ENCODE measurements at regions not wholly inside any gene's neighbourhood (a gene's known extent, or its start where the extent isn't known, plus 50 kb on each side); places are given as distances from the start of the nearest gene placed in this dataset.

DNA sequence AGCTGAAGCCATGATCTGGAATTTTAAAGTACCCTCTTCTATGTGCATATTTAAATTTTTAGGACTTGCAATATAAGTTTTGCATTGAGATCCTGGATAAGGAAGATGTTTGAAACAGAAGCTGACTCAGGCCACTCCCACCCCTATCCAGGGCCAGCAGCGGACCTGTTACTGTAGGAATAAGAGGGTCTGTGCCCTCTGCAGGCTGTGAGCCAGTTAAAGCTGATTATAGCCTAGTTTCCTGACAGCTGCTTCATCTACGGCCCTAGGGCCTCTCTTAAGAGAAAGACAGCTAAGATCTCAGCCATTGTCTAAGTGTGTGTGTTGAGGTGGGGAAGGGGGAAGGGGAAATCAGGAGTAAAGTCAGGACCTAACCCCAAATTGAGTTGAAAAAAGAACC lies 234.0 kb downstream of the HAUS1 start:
- no TSS peak for BruUV-seq (replicated peaks)
- no peak overlapping the region for H3K27ac ChIP-seq (ENCODE audit: low read depth, low read length)
- H2AFZ ChIP-seq (ENCODE audit: low read depth, low read length, poor library complexity, severe bottlenecking), result no peak overlapping the region
- H3K9ac ChIP-seq (ENCODE audit: low read length), result no peak overlapping the region
- H3K36me3 ChIP-seq (ENCODE audit: control insufficient read depth in 1 of 2, insufficient read depth in 2 of 2, low read length in 2 of 2), result no peaks in the 10 kb centered on the region
- TF ChIP-seq MAX (IDR thresholded peaks at IDR 0.05) (no peak), REST (IDR thresholded peaks at IDR 0.05; ENCODE audit: low read depth) (no peak), ATF3 (IDR thresholded peaks at IDR 0.05) (no peak), EZH2phosphoT487 (IDR thresholded peaks at IDR 0.05; ENCODE audit: borderline replicate concordance) (no peak), RAD21 (IDR thresholded peaks at IDR 0.05; ENCODE audit: low read depth) (no peak), POLR2AphosphoS5 (IDR thresholded peaks at IDR 0.05; ENCODE audit: low read depth, low read length) (no peak), ZFX (IDR thresholded peaks at IDR 0.05) (no peak), SP1 (IDR thresholded peaks at IDR 0.05; ENCODE audit: low read depth) (no peak), TCF7L2 (IDR thresholded peaks at IDR 0.05; ENCODE audit: borderline replicate concordance, extremely low read depth, insufficient read depth, insufficient read length) (no peak)
- no peaks in the 10 kb centered on the region for H3K9me2 ChIP-seq (ENCODE audit: insufficient read depth)
- H3K4me1 ChIP-seq (ENCODE audit: control insufficient read depth in 1 of 2, insufficient read depth in 2 of 2, low read length in 2 of 2), result peaks cover 2 to 18% of the 10 kb centered on the region in 2 experiments; a peak in 3 of 4 replicates
- no peak overlapping the region for H3K4me3 ChIP-seq (replicated peaks in 1 of 2; ENCODE audit: low read depth in 1 of 2, low read length in 2 of 2)
- H3K9me3 ChIP-seq (ENCODE audit: control insufficient read depth in 1 of 2, insufficient read depth in 1 of 2, low read depth in 1 of 2, low read length in 2 of 2), result no peaks in the 10 kb centered on the region
- ChIA-PET POLR2A (no interaction called here), RAD21 (ENCODE audit: low non-redundant PET in 1 of 2, low total read pairs in 2 of 2, uncharacterized antibody in 2 of 2, unreplicated experiment in 2 of 2) (no interaction called here), CTCF (no interaction called here)
- no peak overlapping the region for H3K4me2 ChIP-seq (ENCODE audit: low read length)
- H4K20me1 ChIP-seq (ENCODE audit: insufficient read depth), result no peaks in the 10 kb centered on the region; the same call in 1 of the 2 replicates
- intact Hi-C loops (cut with micrococcal nuclease), result no loop called here
- no peak for ATAC-seq
- DNase-seq (ENCODE audit: low read depth, low spot score), result no peak
- H3K79me2 ChIP-seq (ENCODE audit: insufficient read depth, low read length), result peaks cover 19% of the 10 kb centered on the region; the same call in 1 of the 2 replicates
- H3K27me3 ChIP-seq (ENCODE audit: insufficient read depth, low read length), result no peaks in the 10 kb centered on the region

Data from HCT116 (cell line).